Fibroblast of skin of right biceps (primary cell): ENCODE measurements at regions not wholly inside any gene's neighbourhood (a gene's known extent, or its start where the extent isn't known, plus 50 kb on each side); places are given as distances from the start of the nearest gene placed in this dataset.

ENCODE experiments used
- DNase-seq: peaks from one replicate; pipeline ENCODE4 v3.0.0-alpha.2; 2013

GRCh38 chr13:30845297-30846214 lies 60.5 kb upstream of the MEDAG start:
- DNase-seq, result no peak

GRCh38 chr13:30846311-30846710 lies 59.8 kb upstream of the MEDAG start:
- DNase-seq, result peak; percentile 82

GRCh38 chr13:30846866-30847265 lies 59.2 kb upstream of the MEDAG start:
- DNase-seq, result no peak

GRCh38 chr13:30847650-30848307 lies 58.3 kb upstream of the MEDAG start:
- peak; percentile 100 for DNase-seq

- DNase-seq, result no peak
These were observed 57.6 kb upstream of the MEDAG start for GRCh38 chr13:30848332-30849027.

GRCh38 chr13:30849611-30850010 lies 56.5 kb upstream of the MEDAG start:
- no peak for DNase-seq

- peak; percentile 85 for DNase-seq
These were observed 55.7 kb upstream of the MEDAG start for GRCh38 chr13:30850204-30850866.

- DNase-seq, result no peak
These were observed 55.2 kb upstream of the MEDAG start for GRCh38 chr13:30850867-30851211.

- DNase-seq, result no peak
These were observed 54.4 kb upstream of the MEDAG start for GRCh38 chr13:30851697-30852096.

- no peak for DNase-seq
These were observed 50.5 kb upstream of the MEDAG start for GRCh38 chr13:30855569-30855968.

- DNase-seq, result no peak
These were observed 49.9 kb upstream of the MEDAG start for GRCh38 chr13:30856005-30856790.
